ENCODE measurements at regions not wholly inside any gene's neighbourhood (a gene's known extent, or its start where the extent isn't known, plus 50 kb on each side); places are given as distances from the start of the nearest gene placed in this dataset.

GRCh38 chrX:45716750-45717149 lies 516.1 kb upstream of the DIPK2B start:
- H3K4me3 ChIP-seq (ENCODE audit: low read depth, low read length) = no peak overlapping the region
- H3K27ac ChIP-seq (ENCODE audit: extremely low read depth, low read depth, low read length) = no peak overlapping the region
- H3K4me1 ChIP-seq (ENCODE audit: control insufficient read depth, insufficient read depth, low read length) = no peaks in the 10 kb centered on the region; the same call in 1 of the 2 replicates
- POLR2A ChIA-PET = no interaction called here
- H3K36me3 ChIP-seq (ENCODE audit: control insufficient read depth in 2 of 2, insufficient read depth in 1 of 2, low read length in 2 of 2) = no peaks in the 10 kb centered on the region
- no peaks in the 10 kb centered on the region for H3K9me3 ChIP-seq (ENCODE audit: control insufficient read depth, insufficient read depth, low read depth, low read length)
- TF ChIP-seq MYNN (tag by site-specific recombination; IDR thresholded peaks at IDR 0.05; ENCODE audit: borderline replicate concordance) = no peak
- TF ChIP-seq ZNF560 (tag by site-specific recombination; IDR thresholded peaks at IDR 0.05; ENCODE audit: borderline replicate concordance) = no peak
- TF ChIP-seq, protein P1, sequence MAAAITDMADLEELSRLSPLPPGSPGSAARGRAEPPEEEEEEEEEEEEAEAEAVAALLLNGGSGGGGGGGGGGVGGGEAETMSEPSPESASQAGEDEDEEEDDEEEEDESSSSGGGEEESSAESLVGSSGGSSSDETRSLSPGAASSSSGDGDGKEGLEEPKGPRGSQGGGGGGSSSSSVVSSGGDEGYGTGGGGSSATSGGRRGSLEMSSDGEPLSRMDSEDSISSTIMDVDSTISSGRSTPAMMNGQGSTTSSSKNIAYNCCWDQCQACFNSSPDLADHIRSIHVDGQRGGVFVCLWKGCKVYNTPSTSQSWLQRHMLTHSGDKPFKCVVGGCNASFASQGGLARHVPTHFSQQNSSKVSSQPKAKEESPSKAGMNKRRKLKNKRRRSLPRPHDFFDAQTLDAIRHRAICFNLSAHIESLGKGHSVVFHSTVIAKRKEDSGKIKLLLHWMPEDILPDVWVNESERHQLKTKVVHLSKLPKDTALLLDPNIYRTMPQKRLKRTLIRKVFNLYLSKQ (tag by site-specific recombination; IDR thresholded peaks at IDR 0.05; ENCODE audit: borderline replicate concordance) = no peak
- no peak for TF ChIP-seq ZNF654 (tag by site-specific recombination; IDR thresholded peaks at IDR 0.05; ENCODE audit: low read depth)
- TF ChIP-seq ZNF184 (tag by site-specific recombination; IDR thresholded peaks at IDR 0.05) = no peak
- no peak for TF ChIP-seq ZNF10 (tag by site-specific recombination; IDR thresholded peaks at IDR 0.05)
- TF ChIP-seq ZNF488 (tag by site-specific recombination; IDR thresholded peaks at IDR 0.05) = no peak
- TF ChIP-seq ZNF548 (tag by site-specific recombination; IDR thresholded peaks at IDR 0.05) = no peak
- TF ChIP-seq ZNF777 (tag by site-specific recombination; IDR thresholded peaks at IDR 0.05; ENCODE audit: borderline replicate concordance) = no peak
- no peak for TF ChIP-seq SP3 (tag by site-specific recombination; IDR thresholded peaks at IDR 0.05)
- TF ChIP-seq KLF1 (tag by site-specific recombination; IDR thresholded peaks at IDR 0.05) = no peak
- TF ChIP-seq ELK4 (IDR thresholded peaks at IDR 0.05; ENCODE audit: borderline replicate concordance, low read depth, low read length) = no peak
- CTCF ChIA-PET = no interaction called here

DNA sequence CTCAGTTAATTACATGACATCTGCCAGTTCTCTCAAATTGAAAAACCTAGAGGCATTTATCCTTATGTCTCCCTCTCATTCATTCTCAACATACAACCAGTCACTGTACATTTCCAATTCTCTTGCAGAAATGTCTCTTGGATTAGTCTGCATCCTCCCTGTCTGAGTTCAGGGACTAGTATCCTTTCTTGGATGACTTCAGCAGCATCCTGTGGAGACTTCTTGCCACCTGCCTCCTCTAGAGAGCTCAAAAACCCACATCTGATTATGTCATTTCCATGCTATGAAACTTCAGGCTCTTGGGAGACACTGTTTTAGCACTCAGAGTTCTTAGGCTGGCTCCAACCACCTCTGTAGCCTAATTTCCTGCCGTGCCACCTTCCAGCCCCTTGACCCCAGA lies 515.1 kb upstream of the DIPK2B start:
- ChIA-PET CTCF (no interaction called here), POLR2A (no interaction called here)
- Histone ChIP-seq H3K36me3 (ENCODE audit: control insufficient read depth in 2 of 2, insufficient read depth in 1 of 2, low read length in 2 of 2) (no peaks in the 10 kb centered on the region), H3K4me1 (ENCODE audit: control insufficient read depth, insufficient read depth, low read length) (no peaks in the 10 kb centered on the region; the same call in 1 of the 2 replicates), H3K4me3 (ENCODE audit: low read depth, low read length) (no peak overlapping the region), H3K9me3 (ENCODE audit: control insufficient read depth, insufficient read depth, low read depth, low read length) (no peaks in the 10 kb centered on the region), H3K27ac (ENCODE audit: extremely low read depth, low read depth, low read length) (no peak overlapping the region)
- TF ChIP-seq ZSCAN30 (tag by site-specific recombination; IDR thresholded peaks at IDR 0.05) (no peak), ZNF155 (tag by site-specific recombination; IDR thresholded peaks at IDR 0.05) (no peak), ZFP3 (tag by site-specific recombination; IDR thresholded peaks at IDR 0.05; ENCODE audit: low read depth) (no peak), KLF8 (tag by site-specific recombination; IDR thresholded peaks at IDR 0.05) (no peak), TRIM28 (IDR thresholded peaks at IDR 0.05; ENCODE audit: borderline replicate concordance, low read length) (no peak), ZNF792 (tag by site-specific recombination; IDR thresholded peaks at IDR 0.05) (no peak)

GRCh38 chrX:45714866-45715265 lies 514.2 kb upstream of the DIPK2B start:
- POLR2A ChIA-PET = no interaction called here
- TF ChIP-seq INSM2 (tag by site-specific recombination; IDR thresholded peaks at IDR 0.05) = no peak
- CTCF ChIA-PET = interaction anchor here (0.6 kb wide), 1 partner anchor 86 kb away, joined by 3 read pairs; no protein-coding TSS in a partner anchor
- no peaks in the 10 kb centered on the region for H3K36me3 ChIP-seq (ENCODE audit: control insufficient read depth in 2 of 2, insufficient read depth in 1 of 2, low read length in 2 of 2)
- no peaks in the 10 kb centered on the region; the same call in 1 of the 2 replicates for H3K4me1 ChIP-seq (ENCODE audit: control insufficient read depth, insufficient read depth, low read length)
- no peaks in the 10 kb centered on the region for H3K9me3 ChIP-seq (ENCODE audit: control insufficient read depth, insufficient read depth, low read depth, low read length)
- no peak overlapping the region for H3K4me3 ChIP-seq (ENCODE audit: low read depth, low read length)
- H3K27ac ChIP-seq (ENCODE audit: extremely low read depth, low read depth, low read length) = no peak overlapping the region

Data from HEK293 (cell line).